NT2/D1 (cell line): ENCODE measurements at regions not wholly inside any gene's neighbourhood (a gene's known extent, or its start where the extent isn't known, plus 50 kb on each side); places are given as distances from the start of the nearest gene placed in this dataset.
"Not testable (repeated sequence)": the region's sequence is repeated elsewhere in the genome, so short reads cannot be mapped to it uniquely, and the experiment has no call there.

Experiments
- DNase-seq: peaks from one replicate; pipeline ENCODE4 v3.0.0-alpha.2; 2011; ENCODE audit warnings: low read depth, low spot score
- H3K27me3 ChIP-seq: 2 replicates; pipeline ENCODE4 v1.6.0; 2011; ENCODE audit warnings: mild to moderate bottlenecking; ENCODE audit not compliant: insufficient read length, insufficient read depth
- H3K36me3 ChIP-seq: 2 replicates; pipeline ENCODE4 v1.6.1; 2011; ENCODE audit warnings: mild to moderate bottlenecking, low read length, mixed read lengths; ENCODE audit not compliant: insufficient read depth, insufficient read length
- H3K4me1 ChIP-seq: 2 replicates; pipeline ENCODE4 v1.5.1; 2011; ENCODE audit not compliant: insufficient read depth, insufficient read length
- H3K4me3 ChIP-seq: 2 replicates; pipeline ENCODE4 v1.5.1; 2011; ENCODE audit warnings: low read depth; ENCODE audit not compliant: insufficient read length
- H3K9ac ChIP-seq: 2 replicates; pipeline ENCODE4 v1.6.0; 2011; ENCODE audit warnings: low read depth; ENCODE audit not compliant: insufficient read length
- H3K9me3 ChIP-seq: 2 replicates; pipeline ENCODE4 v1.5.1; 2011; ENCODE audit warnings: mild to moderate bottlenecking, low read length; ENCODE audit not compliant: insufficient read depth
- SUZ12 ChIP-seq: IDR thresholded peaks from 2 replicates; pipeline ENCODE4 v1.6.1; 2011; ENCODE audit not compliant: insufficient read length, insufficient read depth; ENCODE audit errors: extremely low read depth
- YY1 ChIP-seq: IDR thresholded peaks from 2 replicates; pipeline ENCODE4 v1.6.1; 2011; ENCODE audit not compliant: insufficient read length, insufficient read depth
- ZNF274 ChIP-seq: IDR thresholded peaks from 2 replicates; pipeline ENCODE4 v1.6.1; 2011; ENCODE audit warnings: mild to moderate bottlenecking, low read depth, low read length

DNA sequence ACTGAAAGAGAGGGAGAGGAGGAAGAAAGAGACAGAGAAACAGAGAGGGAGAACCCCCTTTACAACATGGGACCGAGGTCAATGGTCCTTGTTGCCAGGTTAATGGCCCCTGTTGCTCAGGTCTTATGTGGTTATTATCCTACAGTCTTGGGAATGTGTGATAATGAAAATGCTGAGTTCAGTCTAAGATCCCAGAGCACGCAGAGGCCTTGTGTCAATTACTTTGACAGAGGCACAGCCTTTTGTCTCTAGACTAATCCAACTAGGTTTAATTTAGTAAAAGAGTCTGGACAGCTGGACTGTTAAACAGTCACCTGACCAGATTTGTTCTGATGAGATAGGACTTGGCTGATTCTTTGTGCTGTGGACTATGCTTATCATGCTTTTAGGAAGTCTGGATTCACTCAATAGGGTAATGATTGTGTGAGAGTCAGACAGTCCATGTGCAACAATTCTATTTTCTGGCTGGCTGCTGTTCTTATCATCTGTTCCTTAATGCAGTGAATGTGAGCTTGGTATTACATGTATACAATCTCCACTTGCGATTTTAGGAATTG lies 157.4 kb upstream of the MAGI2 start:
- Histone ChIP-seq H3K9me3 (no peaks in the 10 kb centered on the region), H3K27me3 (no peaks in the 10 kb centered on the region), H3K9ac (no peak overlapping the region), H3K4me1 (no peaks in the 10 kb centered on the region), H3K36me3 (no peaks in the 10 kb centered on the region), H3K4me3 (no peak overlapping the region)
- no peak for TF ChIP-seq ZNF274
- no peak for TF ChIP-seq SUZ12
- TF ChIP-seq YY1, result no peak
- no peak for DNase-seq

DNA sequence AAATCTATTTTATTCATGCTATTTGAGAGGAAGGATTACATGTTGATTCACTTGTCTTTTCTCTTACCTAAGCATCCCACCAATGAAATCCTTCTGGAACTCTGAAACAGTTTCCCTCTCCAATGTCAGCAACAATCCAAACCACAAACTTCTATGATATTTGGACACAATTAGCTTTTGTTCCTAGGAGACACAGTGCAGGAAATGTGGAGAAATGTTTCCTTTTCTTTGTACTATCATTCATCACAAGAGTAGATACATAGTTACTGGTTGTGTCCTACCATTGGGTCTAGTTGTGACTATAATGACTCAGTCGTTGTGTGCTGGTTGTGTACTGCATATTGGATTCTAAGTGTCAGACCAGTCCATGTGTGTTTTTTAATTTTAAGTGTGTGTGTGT lies 156.8 kb upstream of the MAGI2 start:
- no peak for TF ChIP-seq YY1
- no peak for TF ChIP-seq SUZ12
- TF ChIP-seq ZNF274, result no peak
- DNase-seq, result no peak
- H3K4me1 ChIP-seq, result no peaks in the 10 kb centered on the region
- no peaks in the 10 kb centered on the region for H3K27me3 ChIP-seq
- H3K9me3 ChIP-seq, result no peaks in the 10 kb centered on the region
- H3K4me3 ChIP-seq, result no peak overlapping the region
- no peaks in the 10 kb centered on the region for H3K36me3 ChIP-seq
- H3K9ac ChIP-seq, result no peak overlapping the region

DNA sequence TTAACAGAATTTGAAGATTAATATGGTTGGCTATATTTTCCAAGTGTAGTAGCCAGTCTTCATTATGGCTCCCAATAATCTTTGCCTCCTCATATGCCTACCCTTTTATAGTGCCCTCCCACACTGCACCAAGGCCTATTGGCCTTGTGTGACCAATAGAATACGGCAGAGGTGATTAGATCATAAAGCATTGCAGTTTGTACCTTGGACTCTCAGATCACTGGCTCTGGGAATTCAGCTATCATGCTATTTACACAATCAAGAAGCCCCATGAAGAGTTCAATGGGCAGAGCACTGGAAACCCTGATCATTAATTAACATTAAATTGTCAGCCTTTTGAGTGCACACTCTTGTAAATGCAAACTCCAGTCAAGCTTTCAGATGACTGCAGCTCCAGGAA lies 154.5 kb upstream of the MAGI2 start:
- H3K36me3 ChIP-seq, result no peaks in the 10 kb centered on the region
- DNase-seq, result no peak
- no peak overlapping the region for H3K4me3 ChIP-seq
- no peaks in the 10 kb centered on the region for H3K27me3 ChIP-seq
- no peak overlapping the region for H3K9ac ChIP-seq
- H3K4me1 ChIP-seq, result no peaks in the 10 kb centered on the region
- H3K9me3 ChIP-seq, result no peaks in the 10 kb centered on the region
- TF ChIP-seq YY1 (no peak), ZNF274 (no peak), SUZ12 (no peak)

DNA sequence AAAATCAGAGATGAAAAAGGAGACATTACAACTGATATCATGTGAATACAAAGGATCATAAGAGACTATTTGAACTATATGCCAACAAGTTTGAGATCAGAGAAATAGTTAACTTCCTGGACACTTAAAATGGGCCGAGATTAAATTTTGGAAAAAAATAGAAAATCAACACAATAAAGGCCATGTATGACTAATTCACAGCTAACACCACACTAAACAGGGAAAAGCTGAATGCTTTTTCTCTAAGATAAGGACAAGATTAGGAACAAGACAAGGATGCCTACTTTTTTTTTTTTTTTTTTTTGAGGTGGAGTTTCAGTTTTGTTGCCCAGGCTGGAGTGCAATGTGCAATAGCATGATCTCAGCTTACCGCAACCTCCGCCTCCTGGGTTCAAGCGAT lies 151.4 kb upstream of the MAGI2 start:
- Histone ChIP-seq H3K36me3 (no peaks in the 10 kb centered on the region), H3K27me3 (no peaks in the 10 kb centered on the region), H3K9ac (no peak overlapping the region), H3K4me3 (no peak overlapping the region), H3K9me3 (no peaks in the 10 kb centered on the region), H3K4me1 (no peaks in the 10 kb centered on the region)
- TF ChIP-seq SUZ12 (no peak), ZNF274 (no peak), YY1 (no peak)
- DNase-seq, result no peak

DNA sequence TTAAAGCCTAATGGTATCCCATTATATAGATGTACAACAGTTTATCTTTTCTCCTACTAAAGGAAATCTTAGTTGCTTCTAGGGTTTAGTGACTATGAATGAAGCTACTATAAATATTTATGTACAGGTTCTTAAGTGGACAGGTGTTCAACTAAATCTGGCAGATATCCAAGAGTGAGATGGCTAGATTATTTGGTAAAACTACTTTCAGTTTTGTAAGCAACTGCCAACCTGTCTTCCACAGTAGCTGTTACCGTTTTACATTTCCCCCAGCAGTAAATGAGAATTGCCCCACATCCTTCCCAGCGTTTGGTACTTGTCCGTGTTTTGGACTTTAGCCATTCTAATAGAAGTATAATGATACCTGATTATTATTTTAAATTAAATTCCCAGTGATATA lies 144.9 kb upstream of the MAGI2 start:
- Histone ChIP-seq H3K4me3 (no peak overlapping the region), H3K9me3 (no peaks in the 10 kb centered on the region), H3K4me1 (no peaks in the 10 kb centered on the region), H3K9ac (no peak overlapping the region), H3K27me3 (no peaks in the 10 kb centered on the region), H3K36me3 (no peaks in the 10 kb centered on the region)
- DNase-seq, result no peak
- TF ChIP-seq ZNF274 (no peak), YY1 (no peak), SUZ12 (no peak)

DNA sequence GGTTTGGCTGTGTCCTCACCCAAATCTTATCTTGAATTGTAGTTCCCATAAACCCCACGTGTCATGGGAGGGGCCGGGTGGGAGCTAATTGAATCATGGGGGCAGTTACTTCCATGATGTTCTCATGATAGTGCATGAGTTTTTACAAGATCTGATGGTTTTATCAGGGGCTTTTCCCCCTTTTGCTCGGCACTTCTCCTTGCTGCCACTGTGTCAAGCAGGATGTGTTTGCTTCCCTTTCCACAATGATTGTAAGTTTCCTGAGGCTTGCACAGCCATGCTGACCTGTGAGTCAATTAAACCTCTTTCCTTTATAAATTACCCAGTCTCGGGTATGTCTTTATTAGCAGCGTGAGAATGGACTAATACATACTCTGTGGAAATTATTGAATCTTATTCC lies 141.2 kb upstream of the MAGI2 start:
- H3K9ac ChIP-seq, H3K27me3 ChIP-seq, H3K4me1 ChIP-seq, H3K9me3 ChIP-seq, H3K4me3 ChIP-seq, H3K36me3 ChIP-seq, DNase-seq: not testable (repeated sequence)

DNA sequence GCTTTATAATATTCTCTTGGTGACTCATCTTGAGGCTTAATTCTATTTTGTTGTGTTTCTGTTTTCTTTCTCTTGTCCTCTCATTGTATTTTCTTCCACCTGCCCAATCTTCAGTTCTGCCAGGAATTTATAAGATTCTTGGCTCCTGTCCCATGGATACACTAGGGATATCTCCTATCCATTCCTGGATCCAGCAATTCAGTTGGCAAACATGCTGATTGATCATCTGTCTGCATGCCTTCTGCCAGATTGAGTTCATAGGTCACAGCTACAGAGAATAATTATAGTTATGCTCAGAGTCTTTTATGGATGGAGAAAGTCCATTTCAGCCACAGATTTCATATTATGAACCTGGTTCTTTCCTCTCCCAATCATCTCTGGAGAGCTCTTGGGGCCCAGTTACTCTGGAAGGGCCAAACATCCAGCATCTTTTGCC lies 140.4 kb upstream of the MAGI2 start:
- Histone ChIP-seq H3K4me3 (no peak overlapping the region), H3K9me3 (no peaks in the 10 kb centered on the region), H3K36me3 (no peaks in the 10 kb centered on the region), H3K9ac (no peak overlapping the region), H3K4me1 (no peaks in the 10 kb centered on the region), H3K27me3 (no peaks in the 10 kb centered on the region)
- DNase-seq, result no peak
- TF ChIP-seq YY1, result no peak
- TF ChIP-seq SUZ12, result no peak
- TF ChIP-seq ZNF274, result no peak
